ENCODE measurements at regions not wholly inside any gene's neighbourhood (a gene's known extent, or its start where the extent isn't known, plus 50 kb on each side); places are given as distances from the start of the nearest gene placed in this dataset.
A peak's percentile ranks its signal among the peaks of the same experiment; 100 is the strongest.
"Not testable (repeated sequence)": the region's sequence is repeated elsewhere in the genome, so short reads cannot be mapped to it uniquely, and the experiment has no call there.

DNA sequence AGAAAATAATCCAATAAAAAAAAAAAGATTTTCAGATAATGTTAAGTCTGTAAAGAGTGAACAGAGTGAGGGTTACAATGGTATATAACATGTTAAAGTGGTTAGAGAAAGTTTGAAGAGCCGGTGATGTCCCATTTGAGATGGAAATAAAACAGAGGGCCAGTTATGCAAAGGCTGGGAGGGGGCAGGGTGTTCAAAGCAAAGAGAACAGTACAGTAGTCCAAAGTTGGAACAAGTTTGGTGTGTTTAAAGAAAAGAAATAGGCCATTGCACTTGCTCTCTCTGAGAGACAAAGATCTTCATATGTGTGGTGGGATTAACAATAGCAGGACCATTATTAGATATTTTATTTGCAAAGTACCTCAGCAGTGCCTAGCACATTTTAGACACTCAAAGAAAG is 179.5 kb upstream of the PKN2 start:
- no peak overlapping the region for H3K4me3 ChIP-seq (ENCODE audit: low read depth, low read length)
- TF ChIP-seq, protein P1, sequence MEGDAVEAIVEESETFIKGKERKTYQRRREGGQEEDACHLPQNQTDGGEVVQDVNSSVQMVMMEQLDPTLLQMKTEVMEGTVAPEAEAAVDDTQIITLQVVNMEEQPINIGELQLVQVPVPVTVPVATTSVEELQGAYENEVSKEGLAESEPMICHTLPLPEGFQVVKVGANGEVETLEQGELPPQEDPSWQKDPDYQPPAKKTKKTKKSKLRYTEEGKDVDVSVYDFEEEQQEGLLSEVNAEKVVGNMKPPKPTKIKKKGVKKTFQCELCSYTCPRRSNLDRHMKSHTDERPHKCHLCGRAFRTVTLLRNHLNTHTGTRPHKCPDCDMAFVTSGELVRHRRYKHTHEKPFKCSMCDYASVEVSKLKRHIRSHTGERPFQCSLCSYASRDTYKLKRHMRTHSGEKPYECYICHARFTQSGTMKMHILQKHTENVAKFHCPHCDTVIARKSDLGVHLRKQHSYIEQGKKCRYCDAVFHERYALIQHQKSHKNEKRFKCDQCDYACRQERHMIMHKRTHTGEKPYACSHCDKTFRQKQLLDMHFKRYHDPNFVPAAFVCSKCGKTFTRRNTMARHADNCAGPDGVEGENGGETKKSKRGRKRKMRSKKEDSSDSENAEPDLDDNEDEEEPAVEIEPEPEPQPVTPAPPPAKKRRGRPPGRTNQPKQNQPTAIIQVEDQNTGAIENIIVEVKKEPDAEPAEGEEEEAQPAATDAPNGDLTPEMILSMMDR (conservative IDR thresholded peaks at IDR 0.05; ENCODE audit: low read depth, low read length) = no peak
- no peak for DNase-seq (ENCODE audit: low read depth)

DNA sequence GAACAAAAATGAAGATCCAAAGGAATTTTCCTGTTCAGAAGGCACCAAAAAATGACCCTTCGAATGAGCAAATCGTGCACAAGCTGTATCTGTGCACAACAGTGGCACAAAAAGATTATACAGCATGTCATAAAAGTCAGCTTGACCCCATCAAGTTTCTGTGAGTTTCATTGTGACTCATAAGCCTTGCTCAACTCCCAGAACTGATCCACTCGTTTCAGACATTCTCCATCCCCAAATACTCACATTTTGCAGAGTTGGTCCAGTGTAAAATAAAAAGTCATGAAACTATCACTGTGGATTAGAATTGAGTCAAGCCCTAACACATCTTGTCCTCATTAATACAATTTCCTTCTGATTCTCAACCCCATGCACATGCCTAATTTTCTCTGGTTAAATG is 174.7 kb upstream of the PKN2 start:
- no peak overlapping the region for H3K4me3 ChIP-seq (ENCODE audit: low read depth, low read length)
- TF ChIP-seq, protein P1 (conservative IDR thresholded peaks at IDR 0.05; ENCODE audit: low read depth, low read length) = no peak
- no peak for DNase-seq (ENCODE audit: low read depth)

DNA sequence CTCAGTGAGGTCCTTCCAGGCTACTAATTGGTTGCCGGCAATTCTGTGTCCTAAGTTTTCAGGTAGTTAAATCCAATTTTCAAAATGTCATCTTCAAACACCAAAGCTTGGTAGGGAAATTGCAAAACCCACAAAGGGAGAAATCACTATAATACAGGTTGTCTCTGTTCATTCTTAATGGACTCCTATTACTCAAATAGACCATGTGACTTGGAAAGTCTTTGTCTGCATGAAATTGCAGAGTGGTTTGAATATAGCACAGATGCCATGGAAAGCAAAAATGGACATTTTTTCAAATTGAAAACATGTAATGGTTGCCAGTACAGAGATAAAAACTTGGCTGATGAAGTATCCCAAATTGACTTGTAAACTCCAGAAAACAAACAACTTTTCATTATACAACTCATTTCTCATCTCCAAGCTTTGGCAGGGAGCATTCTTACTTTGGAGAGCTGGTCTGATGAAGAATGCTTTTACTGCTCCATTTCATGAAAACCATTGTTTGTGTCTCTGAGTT is 169.5 kb upstream of the PKN2 start:
- no peak overlapping the region for H3K4me3 ChIP-seq (ENCODE audit: low read depth, low read length)
- no peak for DNase-seq (ENCODE audit: low read depth)
- TF ChIP-seq, protein P1 (conservative IDR thresholded peaks at IDR 0.05; ENCODE audit: low read depth, low read length) = no peak

DNA sequence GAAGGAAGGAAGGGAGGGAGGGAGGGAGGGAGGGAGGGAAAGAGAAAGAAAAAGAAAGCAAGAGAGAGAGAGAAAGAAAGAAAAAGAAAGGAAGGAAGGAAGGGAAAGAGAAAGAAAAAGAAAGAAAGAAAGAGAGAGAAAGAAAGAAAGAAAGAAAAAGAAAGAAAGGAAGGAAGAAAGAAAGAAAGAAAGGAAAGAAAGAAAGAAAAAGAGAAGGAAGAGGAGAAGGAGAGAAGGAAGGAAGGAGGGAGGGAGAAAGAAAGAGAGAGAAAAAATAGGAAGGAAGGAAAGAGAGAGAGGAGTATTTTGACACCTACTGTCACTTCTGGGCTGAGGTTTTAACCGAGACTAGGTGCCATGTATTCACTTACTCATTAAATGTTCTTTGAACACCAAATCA is 166.6 kb upstream of the PKN2 start:
- not testable (repeated sequence) for H3K4me3 ChIP-seq (ENCODE audit: low read depth, low read length); DNase-seq (ENCODE audit: low read depth)

DNA sequence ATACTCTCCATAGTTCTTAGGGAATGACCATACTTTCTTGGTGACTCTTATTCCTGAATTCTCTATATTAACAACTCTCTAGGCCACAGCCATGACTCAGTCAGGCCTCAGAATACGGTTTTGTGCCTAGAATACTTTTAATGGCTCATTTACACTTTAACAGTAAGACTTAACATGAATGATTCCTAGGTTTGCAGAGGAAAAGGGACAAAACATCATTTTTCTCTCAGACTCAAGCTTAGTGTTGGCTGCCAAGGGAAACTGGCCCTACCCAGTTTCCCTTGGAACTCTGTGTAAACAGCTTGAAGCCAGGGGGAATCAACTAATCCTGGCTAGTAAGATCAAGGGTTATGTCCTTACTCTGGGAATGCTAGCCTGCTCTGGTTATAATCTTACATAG is 164.9 kb upstream of the PKN2 start:
- TF ChIP-seq, protein P1 (conservative IDR thresholded peaks at IDR 0.05; ENCODE audit: low read depth, low read length) = no peak
- no peak overlapping the region for H3K4me3 ChIP-seq (ENCODE audit: low read depth, low read length)
- peak; percentile 15 for DNase-seq (ENCODE audit: low read depth)

DNA sequence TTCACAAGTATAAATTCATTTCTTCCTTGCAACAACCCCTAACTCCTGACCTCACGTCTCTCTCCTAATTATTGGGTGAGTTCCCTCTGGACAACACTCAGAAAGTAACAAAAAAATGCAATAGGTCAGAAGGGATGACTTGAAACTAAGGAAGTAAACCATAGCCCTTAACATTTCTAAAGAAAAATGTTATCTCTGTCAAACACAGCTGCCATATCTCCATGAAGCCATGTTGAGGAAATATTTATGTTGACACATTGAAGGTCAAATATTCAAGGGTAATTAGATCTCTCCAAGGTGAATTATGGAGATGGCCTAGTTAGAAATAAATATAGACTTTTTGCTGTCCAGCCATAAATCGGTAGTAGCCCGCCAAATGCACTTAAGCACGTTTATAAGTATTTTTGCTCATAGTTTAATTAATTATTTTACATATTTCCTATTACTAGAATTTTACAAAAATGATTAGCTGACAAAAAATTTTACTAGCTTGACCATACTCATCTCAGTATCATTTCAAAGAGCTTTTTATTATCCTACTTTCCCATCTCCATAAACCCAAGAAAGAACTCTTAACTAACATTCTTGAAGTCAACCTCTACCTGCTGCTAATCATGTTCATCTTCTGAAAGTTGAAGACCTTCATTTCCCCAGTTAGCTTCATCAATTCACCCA is 160.1 kb upstream of the PKN2 start:
- TF ChIP-seq, protein P1 (conservative IDR thresholded peaks at IDR 0.05; ENCODE audit: low read depth, low read length) = no peak
- no peak overlapping the region for H3K4me3 ChIP-seq (ENCODE audit: low read depth, low read length)

DNA sequence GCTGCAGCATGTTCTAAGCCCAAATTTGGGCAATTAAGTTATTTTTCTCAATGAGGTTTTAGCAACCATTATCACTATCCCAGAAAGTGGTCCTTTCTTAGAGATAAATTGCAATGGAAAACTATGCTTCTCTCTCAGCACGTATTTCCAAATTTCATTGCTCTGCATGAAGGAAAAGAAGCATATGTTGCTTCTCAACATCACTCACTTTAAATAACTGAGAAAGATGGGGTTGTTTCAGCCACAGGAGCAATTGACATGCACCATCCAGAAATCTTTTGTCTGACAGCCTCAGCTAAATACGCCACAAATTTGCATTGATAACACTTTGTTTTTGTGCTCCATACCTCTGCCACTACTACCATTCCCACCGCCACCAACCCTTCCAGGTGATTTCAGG is 157.6 kb upstream of the PKN2 start:
- TF ChIP-seq, protein P1 (conservative IDR thresholded peaks at IDR 0.05; ENCODE audit: low read depth, low read length) = no peak
- no peak for DNase-seq (ENCODE audit: low read depth)
- no peak overlapping the region for H3K4me3 ChIP-seq (ENCODE audit: low read depth, low read length)

More for the DNA sequence above, 160.1 kb upstream of the PKN2 start:
- DNase-seq (ENCODE audit: low read depth) = no peak
